ENCODE measurements at regions not wholly inside any gene's neighbourhood (a gene's known extent, or its start where the extent isn't known, plus 50 kb on each side); places are given as distances from the start of the nearest gene placed in this dataset.
"Not testable (repeated sequence)": the region's sequence is repeated elsewhere in the genome, so short reads cannot be mapped to it uniquely, and the experiment has no call there.

DNA sequence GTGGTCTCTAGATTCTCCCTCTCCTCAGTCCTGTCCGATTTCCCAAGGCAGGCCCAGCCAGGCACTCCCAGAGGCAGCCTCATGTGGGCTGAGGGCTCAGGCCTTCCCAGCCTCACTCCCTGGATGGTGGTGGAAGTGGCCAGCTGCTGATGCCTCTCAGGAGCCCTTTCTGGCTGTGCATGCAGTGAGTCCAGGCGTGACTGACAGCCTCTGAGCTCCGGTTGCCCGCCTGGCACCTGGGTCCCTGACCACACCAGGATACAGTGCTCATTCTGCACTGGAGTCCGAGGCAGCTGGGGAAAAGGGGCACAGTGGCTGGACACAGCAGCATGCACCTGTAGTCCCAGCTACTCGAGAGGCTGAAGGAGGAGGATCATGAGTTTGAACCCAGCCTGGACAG, 132.6 kb downstream of the CUL2 start:
- DNase-seq, result no peak

DNA sequence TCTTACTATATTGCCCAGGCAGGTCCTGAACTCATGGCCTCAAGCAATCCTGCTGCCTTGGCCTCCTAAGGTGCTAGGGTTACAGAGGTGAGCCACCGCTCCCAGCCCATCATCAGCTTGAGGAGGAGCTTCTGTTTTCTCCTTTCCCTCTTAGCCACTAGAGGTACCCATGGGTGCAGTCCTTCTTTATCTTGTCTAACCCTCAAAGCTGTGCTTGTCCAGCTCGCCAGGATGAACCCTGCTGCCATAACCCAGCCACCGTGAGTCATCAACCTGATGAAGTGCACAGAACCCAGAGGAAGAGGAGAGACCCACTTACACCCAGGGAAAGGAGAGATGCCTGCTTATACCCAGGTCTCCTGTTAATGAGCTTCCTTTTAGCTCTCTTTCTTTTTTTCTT, 133.4 kb downstream of the CUL2 start:
- DNase-seq, result no peak

DNA sequence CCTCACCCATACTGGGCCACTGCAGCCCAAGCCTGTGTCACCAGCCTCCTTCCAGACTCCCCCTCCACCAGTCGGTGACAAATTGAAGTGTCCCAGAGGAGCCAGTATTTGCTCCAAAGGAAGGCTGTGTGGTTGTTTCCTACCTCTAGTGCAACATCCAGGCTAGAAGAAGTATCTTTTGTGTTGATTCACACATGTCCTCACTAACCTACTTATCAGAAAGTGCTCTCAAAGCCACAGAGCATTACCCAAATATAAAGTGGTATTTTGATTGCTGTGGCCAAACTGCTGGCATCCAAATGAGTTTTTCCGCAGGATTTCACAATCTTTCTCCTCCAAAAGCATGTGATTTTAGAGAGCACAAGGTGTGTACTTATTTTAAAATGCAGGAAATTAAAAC, 134.8 kb downstream of the CUL2 start:
- no peak for DNase-seq

GRCh38 chr10:34954142-34954541, 136.0 kb downstream of the CUL2 start:
- no peak for DNase-seq

DNA sequence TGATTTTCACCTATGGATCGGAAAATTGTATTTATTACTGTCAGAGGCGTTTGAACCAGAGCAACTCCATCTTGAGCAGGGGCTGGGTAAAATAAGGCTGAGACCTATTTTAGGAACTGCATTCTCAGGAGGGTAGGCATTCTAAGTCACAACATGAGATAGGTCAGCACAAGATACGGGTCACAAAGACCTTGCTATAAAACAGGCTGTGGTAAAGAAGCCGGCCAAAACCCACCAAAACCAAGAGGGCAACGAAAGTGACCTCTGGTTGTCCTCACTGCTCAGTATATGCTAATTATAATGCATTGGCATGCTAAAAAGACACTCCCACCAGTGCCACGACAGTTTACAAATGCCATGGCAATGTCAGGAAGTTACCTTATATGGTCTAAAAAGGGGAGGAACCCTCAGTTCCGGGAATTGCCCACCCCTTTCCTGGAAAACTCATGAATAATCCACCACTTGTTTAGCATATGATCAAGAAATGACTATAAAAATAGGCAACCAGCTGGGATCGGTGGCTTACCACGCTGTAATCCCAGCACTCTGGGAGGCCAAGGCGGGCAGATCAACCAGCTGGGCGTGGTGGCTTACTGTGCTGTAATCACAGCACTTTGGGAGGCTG, 136.3 kb upstream of the PARD3 start:
- DNase-seq, result peak; percentile 11 to 50

DNA sequence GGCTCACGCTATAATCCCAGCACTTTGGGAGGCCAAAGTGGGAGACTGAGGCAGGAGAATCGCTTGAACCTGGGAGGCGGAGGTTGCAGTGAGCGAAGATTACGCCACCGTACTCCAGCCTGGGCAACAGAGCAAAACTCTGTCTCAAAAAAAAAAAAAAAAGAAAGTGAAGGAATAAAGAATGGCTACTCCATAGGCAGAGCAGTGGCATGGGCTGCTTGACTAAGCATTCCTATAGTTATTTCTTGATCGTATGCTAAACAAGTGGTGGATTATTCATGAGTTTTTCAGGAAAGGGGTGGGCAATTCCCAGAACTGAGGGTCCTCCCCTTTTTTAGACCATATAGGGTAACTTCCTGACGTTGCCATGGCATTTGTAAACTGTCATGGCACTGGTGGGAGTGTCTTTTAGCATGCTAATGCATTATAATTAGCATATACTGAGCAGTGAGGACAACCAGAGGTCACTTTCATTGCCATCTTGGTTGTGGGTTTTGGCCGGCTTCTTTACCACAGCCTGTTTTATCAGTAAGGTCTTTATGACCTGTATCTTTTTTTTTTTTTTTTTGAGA, 130.9 kb upstream of the PARD3 start:
- DNase-seq, result not testable (repeated sequence)

DNA sequence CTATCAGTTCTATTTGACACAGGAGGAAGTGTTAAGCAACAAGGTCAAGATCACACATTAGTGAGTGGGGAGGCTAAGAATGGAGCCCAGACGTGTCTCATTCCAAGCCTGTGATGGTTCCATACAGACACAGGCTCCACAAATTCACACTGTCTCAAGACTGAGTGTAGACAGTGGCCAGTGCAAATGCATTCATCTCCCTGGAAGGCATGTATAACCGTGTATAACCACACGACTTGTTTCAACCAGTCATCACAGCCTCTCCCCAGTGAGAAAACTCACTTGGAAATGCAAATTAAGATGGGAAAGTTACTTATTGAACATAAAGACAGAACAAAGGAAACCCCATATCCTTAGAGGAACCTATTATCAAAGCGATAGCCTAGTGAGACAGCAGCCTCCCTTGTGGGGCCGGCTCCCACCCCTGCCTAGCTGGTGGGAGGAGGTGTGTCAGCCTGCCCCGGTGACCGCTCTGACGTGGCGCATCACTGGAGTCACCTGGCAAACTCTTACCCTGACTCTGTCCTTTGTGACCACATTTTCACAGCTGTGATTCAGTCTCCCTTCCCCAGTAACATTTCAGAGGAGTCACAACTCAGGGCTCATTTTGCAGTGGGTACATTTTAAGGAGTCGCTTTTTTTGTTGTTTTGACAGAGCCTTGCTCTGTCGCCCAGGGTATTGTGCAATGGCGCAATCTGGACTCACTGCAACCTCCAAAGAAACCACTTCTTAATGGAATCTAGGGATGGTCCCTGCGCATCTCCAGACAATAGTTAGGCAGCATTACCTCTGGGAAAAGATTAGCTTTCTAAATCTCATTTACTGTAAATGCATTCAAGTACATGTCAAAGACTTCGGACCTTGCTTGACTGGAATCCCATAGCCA, 126.6 kb upstream of the PARD3 start:
- no peak for DNase-seq

DNA sequence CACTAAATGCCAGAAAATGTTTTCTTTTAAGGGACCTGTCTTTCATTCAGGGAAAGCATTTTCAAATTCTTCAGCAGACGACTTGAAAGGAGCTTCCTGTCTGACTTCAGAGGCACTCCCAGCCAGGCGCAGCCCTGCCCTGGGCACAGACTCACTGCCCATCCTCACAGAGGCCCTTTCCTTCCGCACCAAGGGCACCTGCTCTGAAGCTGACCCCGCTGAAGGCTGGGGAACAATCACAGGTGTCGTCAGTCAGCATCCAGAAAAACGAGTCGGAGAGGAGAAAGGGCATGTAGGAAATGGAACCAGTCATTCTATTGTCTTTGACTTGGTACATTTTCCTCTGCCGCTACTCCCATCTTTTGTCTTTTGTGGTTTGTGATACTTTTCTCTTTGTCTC, 125.3 kb upstream of the PARD3 start:
- DNase-seq, result no peak

DNA sequence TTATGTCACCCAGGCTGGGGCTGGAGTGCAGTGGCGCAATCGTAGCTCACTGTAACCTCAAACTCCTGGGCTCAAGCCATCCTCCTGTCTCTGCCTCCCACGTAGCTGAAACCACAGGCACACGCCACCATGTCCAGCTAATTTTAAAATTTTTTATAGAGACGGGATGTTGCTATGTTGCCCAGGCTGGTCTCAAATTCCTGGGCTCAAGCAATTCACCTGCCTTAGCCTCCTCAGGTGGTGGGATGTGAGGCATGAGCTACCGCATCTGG, 123.2 kb upstream of the PARD3 start:
- DNase-seq, result no peak

DNA sequence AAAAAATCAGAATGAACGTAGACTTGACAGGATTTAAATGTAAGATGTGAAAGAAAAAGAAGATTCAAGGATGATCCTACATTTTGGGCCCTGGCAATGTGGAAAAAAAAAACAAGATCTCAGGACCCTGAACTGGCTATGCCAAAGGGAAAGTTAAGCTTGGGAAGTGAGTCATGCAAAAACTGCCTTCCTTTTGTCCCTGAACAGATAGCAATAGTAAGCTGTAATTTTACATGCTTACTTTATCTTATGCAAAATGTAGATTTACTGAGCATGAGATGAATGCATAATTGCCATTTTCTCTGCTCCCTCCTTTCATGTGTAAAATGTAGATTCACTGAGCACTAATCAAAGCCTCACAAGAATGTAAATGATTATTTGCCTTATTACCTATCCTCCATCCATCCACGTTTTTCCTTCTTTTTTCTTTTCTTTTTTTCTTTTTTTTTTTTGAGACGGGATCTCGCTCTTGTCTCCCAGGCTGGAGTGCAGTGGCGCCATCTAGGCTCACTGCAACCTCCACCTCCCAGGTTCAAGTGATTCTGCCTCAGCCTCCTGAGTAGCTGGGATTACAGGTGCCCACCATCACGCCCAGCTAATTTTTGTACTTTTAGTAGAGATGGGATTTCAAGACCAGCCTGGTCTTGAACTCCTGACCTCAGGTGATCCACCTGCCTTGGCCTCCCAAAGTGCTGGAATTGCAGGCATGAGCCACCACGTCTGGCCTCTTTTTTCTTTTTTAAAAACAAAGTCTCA, 122.7 kb upstream of the PARD3 start:
- not testable (repeated sequence) for DNase-seq

- DNase-seq, result no peak
Measured at GRCh38 chr10:34936061-34936460, 121.0 kb upstream of the PARD3 start.

DNA sequence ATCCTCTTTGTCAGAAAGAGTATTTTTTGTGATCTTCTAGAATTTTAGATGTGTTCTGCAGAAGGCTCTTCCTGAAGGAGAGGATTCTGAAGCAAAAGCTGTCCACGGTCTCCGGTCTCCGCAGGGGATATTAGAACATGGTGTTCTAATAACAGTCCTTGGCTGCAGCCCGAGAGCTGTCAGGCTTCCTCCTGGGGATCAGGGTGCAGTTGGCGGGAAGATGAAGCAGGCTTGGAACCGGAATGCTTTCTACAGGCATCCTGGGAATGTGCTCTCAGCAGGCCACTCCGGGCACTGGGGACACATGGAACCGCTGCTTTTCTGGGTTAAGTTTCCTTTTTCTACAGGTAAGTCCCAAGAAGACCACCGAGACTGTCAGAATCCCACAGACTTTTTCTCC, 118.6 kb upstream of the PARD3 start:
- DNase-seq, result no peak

DNA sequence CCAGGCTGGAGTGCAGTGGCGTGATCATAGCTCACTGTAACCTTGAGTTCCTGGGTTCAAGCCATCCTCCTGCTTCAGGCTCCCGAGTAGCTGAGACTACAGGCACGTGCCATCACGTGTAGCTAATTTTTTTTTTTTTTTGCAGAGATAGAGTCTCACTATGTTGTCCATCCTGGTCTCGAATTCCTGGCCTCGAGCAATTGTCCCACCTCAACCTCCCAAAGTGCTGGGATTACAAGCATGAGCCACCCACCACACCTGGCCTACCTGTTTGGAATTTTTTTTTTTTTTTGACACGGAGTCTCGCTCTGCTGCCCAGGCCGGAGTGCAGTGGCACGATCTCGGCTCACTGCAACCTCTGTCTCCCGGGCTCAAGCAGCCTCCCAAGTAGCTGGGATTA, 117.1 kb upstream of the PARD3 start:
- no peak for DNase-seq

DNA sequence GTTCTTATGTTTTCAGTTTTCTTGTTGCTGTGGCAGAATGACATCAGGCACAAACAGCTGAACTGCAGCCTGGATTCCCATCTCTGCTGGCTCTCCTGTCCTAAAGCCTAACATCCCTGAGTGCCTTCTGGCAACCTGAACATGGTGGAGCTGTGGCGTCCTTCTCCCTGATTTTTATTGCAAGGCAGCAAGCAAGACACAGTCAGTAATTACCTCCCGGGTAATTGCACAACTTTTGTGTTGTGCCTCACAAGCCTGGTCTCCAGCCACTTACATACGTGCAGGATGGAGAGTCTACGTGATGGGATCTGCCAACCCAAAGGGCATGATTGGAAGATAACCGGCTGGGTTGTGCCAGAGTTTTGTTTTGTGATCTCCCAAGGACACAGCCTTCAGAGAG, 116.1 kb upstream of the PARD3 start:
- DNase-seq, result no peak

GRCh38 chr10:34922138-34922537, 107.0 kb upstream of the PARD3 start:
- no peak for DNase-seq

DNA sequence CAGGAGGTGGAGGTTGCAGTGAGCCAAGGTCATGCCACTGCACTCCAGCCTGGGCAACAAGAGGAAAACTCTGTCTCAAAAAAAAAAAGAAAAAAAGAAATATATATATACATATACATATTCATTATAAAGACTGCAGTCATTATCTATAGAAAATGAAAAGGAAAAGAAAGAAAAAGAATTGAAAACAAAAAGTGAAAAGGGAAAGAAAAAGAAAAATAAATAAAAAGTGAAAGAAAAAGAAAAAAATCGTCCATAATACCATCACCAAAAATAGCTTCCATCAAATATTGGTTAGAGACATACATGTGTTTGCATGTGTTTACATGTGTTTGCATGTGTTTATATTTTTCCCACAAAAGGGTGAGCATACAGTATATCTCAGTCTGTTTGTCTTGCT, 105.5 kb upstream of the PARD3 start:
- no peak for DNase-seq

GRCh38 chr10:34918776-34919315, 103.8 kb upstream of the PARD3 start:
- DNase-seq, result peak; percentile 70 to 83

GRCh38 chr10:34918060-34918775, 103.1 kb upstream of the PARD3 start:
- peak in 1 of 2 experiments; percentile 25 for DNase-seq

DNA sequence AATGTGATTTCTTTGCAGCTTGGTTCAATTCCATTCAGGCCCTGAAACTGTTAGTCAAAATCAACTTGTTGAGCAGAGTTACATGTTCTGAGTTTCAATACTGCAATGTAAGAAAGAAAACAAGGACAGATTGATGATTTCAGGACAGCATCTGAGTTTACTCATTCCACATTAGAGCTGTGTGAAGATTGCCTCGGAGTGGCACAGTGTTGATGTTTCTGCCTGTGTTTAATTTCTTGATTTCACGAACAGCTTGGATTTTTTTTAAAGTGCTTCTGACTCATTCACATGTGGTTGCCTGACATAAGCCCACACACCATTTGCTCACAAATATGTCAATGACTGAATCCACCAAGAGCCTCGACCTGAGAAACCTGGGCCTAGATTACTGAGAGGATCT, 101.2 kb upstream of the PARD3 start:
- peak; percentile 8 to 72 for DNase-seq

- peak in 1 of 2 experiments; percentile 19 for DNase-seq
Measured at GRCh38 chr10:34912771-34913170, 97.7 kb upstream of the PARD3 start.

DNA sequence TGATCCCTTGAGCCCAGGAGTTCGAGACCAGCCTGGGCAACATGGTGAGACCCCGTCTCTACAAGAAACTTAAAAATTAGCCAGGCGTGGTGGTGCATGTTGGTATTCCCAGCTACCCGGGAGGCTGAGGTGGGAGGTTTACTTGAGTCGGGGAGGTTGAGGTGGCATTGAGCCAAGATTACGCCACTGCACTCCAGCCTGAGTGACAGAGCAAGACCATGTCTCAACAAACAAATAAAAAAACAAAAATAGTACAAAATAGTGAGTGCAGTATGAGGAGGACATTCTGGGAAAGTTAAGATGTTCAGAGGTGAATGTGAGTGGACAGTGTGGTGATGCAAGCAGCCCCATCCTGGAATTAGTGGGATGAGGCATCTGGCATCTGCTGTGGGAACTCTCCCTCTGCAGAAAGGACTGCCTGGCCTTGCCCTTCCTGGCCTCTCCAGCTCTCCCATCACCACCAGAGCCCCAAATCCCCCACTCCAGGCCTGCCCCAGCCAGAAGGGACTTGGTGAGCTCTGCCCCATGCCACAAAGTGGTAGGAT, 96.6 kb upstream of the PARD3 start:
- no peak for DNase-seq

DNA sequence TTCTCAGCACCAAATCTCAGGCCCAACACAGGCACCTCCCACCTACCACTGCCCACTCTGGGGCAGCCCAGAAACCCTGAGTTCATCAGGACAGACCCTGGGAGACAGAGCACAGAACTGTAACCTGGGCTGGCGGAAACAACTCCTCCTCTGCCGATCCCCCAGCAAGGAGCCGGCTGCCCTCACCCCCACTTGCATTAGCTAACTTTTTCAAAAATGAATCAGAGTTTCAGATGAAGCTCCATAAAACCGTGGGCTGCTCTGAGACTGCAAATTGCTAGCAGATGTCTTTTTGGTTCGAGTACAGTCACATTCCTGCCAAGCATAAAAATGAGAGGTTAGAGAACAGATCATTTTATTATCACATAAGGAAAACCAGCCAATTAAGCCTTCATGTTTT, 93.4 kb upstream of the PARD3 start:
- DNase-seq, result no peak

Measured in NCI-H524 (cell line).